GM21526 (cell line): ENCODE measurements at regions not wholly inside any gene's neighbourhood (a gene's known extent, or its start where the extent isn't known, plus 50 kb on each side); places are given as distances from the start of the nearest gene placed in this dataset.

ENCODE experiments used
- ATAC-seq: cut with Tn5 transposase; IDR thresholded peaks from one replicate; pipeline ENCODE4 v1.9.1; 2021; ENCODE audit warnings: moderate library complexity; ENCODE audit not compliant: unreplicated experiment, low FRiP score

GRCh38 chr2:215772634-215773563, 240.5 kb downstream of the MREG start:
- no peak for ATAC-seq

- no peak for ATAC-seq
These were observed 241.3 kb downstream of the MREG start for GRCh38 chr2:215772003-215772402.

GRCh38 chr2:215771241-215771640, 242.1 kb downstream of the MREG start:
- ATAC-seq, result no peak

GRCh38 chr2:215770668-215771067, 242.7 kb downstream of the MREG start:
- no peak for ATAC-seq

- no peak for ATAC-seq
These were observed 244.1 kb downstream of the MREG start for GRCh38 chr2:215769246-215769645.

- ATAC-seq, result no peak
These were observed 245.7 kb downstream of the MREG start for GRCh38 chr2:215767625-215768024.

GRCh38 chr2:215765729-215766360, 247.5 kb downstream of the MREG start:
- ATAC-seq, result no peak

GRCh38 chr2:215764441-215765048, 248.8 kb downstream of the MREG start:
- ATAC-seq, result no peak

GRCh38 chr2:215760557-215760956, 252.8 kb downstream of the MREG start:
- ATAC-seq, result no peak

GRCh38 chr2:215760091-215760490, 253.3 kb downstream of the MREG start:
- ATAC-seq, result no peak

GRCh38 chr2:215758691-215759090, 254.7 kb downstream of the MREG start:
- no peak for ATAC-seq

- no peak for ATAC-seq
These were observed 257.0 kb downstream of the MREG start for GRCh38 chr2:215756346-215756730.

GRCh38 chr2:215755641-215756345, 257.6 kb downstream of the MREG start:
- no peak for ATAC-seq

- no peak for ATAC-seq
These were observed 258.8 kb downstream of the MREG start for GRCh38 chr2:215754546-215754945.

- no peak for ATAC-seq
These were observed 259.5 kb downstream of the MREG start for GRCh38 chr2:215753808-215754207.

- no peak for ATAC-seq
These were observed 260.4 kb downstream of the MREG start for GRCh38 chr2:215752991-215753390.

GRCh38 chr2:215752436-215752835, 260.9 kb downstream of the MREG start:
- no peak for ATAC-seq

- no peak for ATAC-seq
These were observed 261.5 kb downstream of the MREG start for GRCh38 chr2:215751911-215752272.

- no peak for ATAC-seq
These were observed 262.0 kb downstream of the MREG start for GRCh38 chr2:215751200-215751910.

- no peak for ATAC-seq
These were observed 262.6 kb downstream of the MREG start for GRCh38 chr2:215750763-215751162.
